Activated CD8-positive, alpha-beta memory T cell treated with anti-CD3 and anti-CD28 coated beads, Interleukin-2, amount 10 ng/mL, durations not matched to agents 7 days and 5 days (primary cell): ENCODE measurements at regions not wholly inside any gene's neighbourhood (a gene's known extent, or its start where the extent isn't known, plus 50 kb on each side); places are given as distances from the start of the nearest gene placed in this dataset.

ENCODE experiments used
- ATAC-seq: fragments of 150-1000 bp; cut with Tn5 transposase; one replicate; pipeline ENCODE4 v1.10.0; 2021; ENCODE audit warnings: moderate library complexity
- CTCF ChIA-PET: fragments of 350-600 bp; sonication (Branson Sonifier 250); formaldehyde crosslinking; loops from one replicate; lab custom pipeline; 2021; ENCODE audit warnings: antibody characterized with exemption; lab: Charles Lee
- DNase-seq: peaks from one replicate; pipeline ENCODE4 v3.0.0-alpha.2; 2020
- H3K27ac Mint-ChIP-seq: one replicate; pipeline ENCODE4 v1.8.0; 2021; ENCODE audit warnings: mild to moderate bottlenecking, mixed read lengths
- H3K27me3 Mint-ChIP-seq: one replicate; pipeline ENCODE4 v1.8.0; 2021; ENCODE audit warnings: mixed read lengths
- H3K36me3 Mint-ChIP-seq: one replicate; pipeline ENCODE4 v1.8.0; 2021; ENCODE audit warnings: mild to moderate bottlenecking, mixed read lengths
- H3K4me1 Mint-ChIP-seq: one replicate; pipeline ENCODE4 v1.8.0; 2021; ENCODE audit warnings: mixed read lengths
- H3K4me3 Mint-ChIP-seq: one replicate; pipeline ENCODE4 v1.8.0; 2021; ENCODE audit warnings: mild to moderate bottlenecking, moderate library complexity, mixed read lengths
- H3K9me3 Mint-ChIP-seq: one replicate; pipeline ENCODE4 v1.8.0; 2022; ENCODE audit warnings: low read depth, mixed read lengths

GRCh38 chr3:135622656-135623055, 342.9 kb upstream of the PPP2R3A start:
- no peak overlapping the region for H3K27ac Mint-ChIP-seq
- no peaks in the 10 kb centered on the region for H3K27me3 Mint-ChIP-seq
- H3K9me3 Mint-ChIP-seq = no peaks in the 10 kb centered on the region
- CTCF ChIA-PET = no interaction called here
- H3K36me3 Mint-ChIP-seq = no peaks in the 10 kb centered on the region
- no peak for ATAC-seq
- no peak overlapping the region for H3K4me3 Mint-ChIP-seq
- DNase-seq = no peak
- H3K4me1 Mint-ChIP-seq = no peaks in the 10 kb centered on the region

GRCh38 chr3:135623558-135623957, 342.0 kb upstream of the PPP2R3A start:
- Mint-ChIP-seq H3K27me3 (no peaks in the 10 kb centered on the region), H3K9me3 (no peaks in the 10 kb centered on the region), H3K36me3 (no peaks in the 10 kb centered on the region), H3K27ac (no peak overlapping the region), H3K4me3 (no peak overlapping the region), H3K4me1 (no peaks in the 10 kb centered on the region)
- CTCF ChIA-PET = no interaction called here
- no peak for ATAC-seq
- no peak for DNase-seq

GRCh38 chr3:135627057-135627456, 338.5 kb upstream of the PPP2R3A start:
- Mint-ChIP-seq H3K36me3 (no peaks in the 10 kb centered on the region), H3K27me3 (no peaks in the 10 kb centered on the region), H3K9me3 (no peaks in the 10 kb centered on the region), H3K27ac (no peak overlapping the region), H3K4me3 (no peak overlapping the region), H3K4me1 (no peaks in the 10 kb centered on the region)
- CTCF ChIA-PET = no interaction called here
- DNase-seq (no peak), ATAC-seq (no peak)

- Mint-ChIP-seq H3K36me3 (no peaks in the 10 kb centered on the region), H3K27me3 (no peaks in the 10 kb centered on the region), H3K27ac (no peak overlapping the region), H3K4me3 (no peak overlapping the region), H3K9me3 (no peaks in the 10 kb centered on the region), H3K4me1 (no peaks in the 10 kb centered on the region)
- DNase-seq (no peak), ATAC-seq (no peak)
- CTCF ChIA-PET = no interaction called here
These were observed 335.7 kb upstream of the PPP2R3A start for GRCh38 chr3:135629701-135630408.

GRCh38 chr3:135632556-135633065, 332.9 kb upstream of the PPP2R3A start:
- H3K4me3 Mint-ChIP-seq = no peak overlapping the region
- H3K4me1 Mint-ChIP-seq = no peaks in the 10 kb centered on the region
- no peak for DNase-seq
- CTCF ChIA-PET = no interaction called here
- H3K27ac Mint-ChIP-seq = no peak overlapping the region
- ATAC-seq = no peak
- no peaks in the 10 kb centered on the region for H3K36me3 Mint-ChIP-seq
- no peaks in the 10 kb centered on the region for H3K27me3 Mint-ChIP-seq
- H3K9me3 Mint-ChIP-seq = peaks cover 2% of the 10 kb centered on the region

- no peak for DNase-seq
- CTCF ChIA-PET = no interaction called here
- no peaks in the 10 kb centered on the region for H3K4me1 Mint-ChIP-seq
- no peak for ATAC-seq
- no peak overlapping the region for H3K27ac Mint-ChIP-seq
- no peaks in the 10 kb centered on the region for H3K36me3 Mint-ChIP-seq
- no peak overlapping the region for H3K4me3 Mint-ChIP-seq
- no peaks in the 10 kb centered on the region for H3K27me3 Mint-ChIP-seq
- H3K9me3 Mint-ChIP-seq = peaks cover 2% of the 10 kb centered on the region
These were observed 332.4 kb upstream of the PPP2R3A start for GRCh38 chr3:135633078-135633477.

- Mint-ChIP-seq H3K9me3 (peaks cover 2% of the 10 kb centered on the region), H3K27me3 (no peaks in the 10 kb centered on the region), H3K4me3 (no peak overlapping the region), H3K4me1 (no peaks in the 10 kb centered on the region), H3K27ac (no peak overlapping the region), H3K36me3 (no peaks in the 10 kb centered on the region)
- no peak for DNase-seq
- ATAC-seq = no peak
- CTCF ChIA-PET = no interaction called here
These were observed 328.9 kb upstream of the PPP2R3A start for GRCh38 chr3:135636596-135636995.

- Mint-ChIP-seq H3K4me3 (no peak overlapping the region), H3K27ac (no peak overlapping the region), H3K4me1 (no peaks in the 10 kb centered on the region), H3K9me3 (peaks cover 2% of the 10 kb centered on the region), H3K27me3 (no peaks in the 10 kb centered on the region), H3K36me3 (no peaks in the 10 kb centered on the region)
- no peak for ATAC-seq
- DNase-seq = no peak
- CTCF ChIA-PET = no interaction called here
These were observed 328.5 kb upstream of the PPP2R3A start for GRCh38 chr3:135637013-135637412.

- ATAC-seq (no peak), DNase-seq (no peak)
- Mint-ChIP-seq H3K27me3 (no peaks in the 10 kb centered on the region), H3K4me3 (no peak overlapping the region), H3K4me1 (no peaks in the 10 kb centered on the region), H3K9me3 (no peaks in the 10 kb centered on the region), H3K36me3 (no peaks in the 10 kb centered on the region), H3K27ac (no peak overlapping the region)
- CTCF ChIA-PET = no interaction called here
These were observed 323.8 kb upstream of the PPP2R3A start for GRCh38 chr3:135641761-135642160.

- Mint-ChIP-seq H3K4me3 (no peak overlapping the region), H3K9me3 (no peaks in the 10 kb centered on the region), H3K36me3 (no peaks in the 10 kb centered on the region), H3K27me3 (no peaks in the 10 kb centered on the region), H3K27ac (no peak overlapping the region), H3K4me1 (no peaks in the 10 kb centered on the region)
- CTCF ChIA-PET = no interaction called here
- no peak for ATAC-seq
- no peak for DNase-seq
These were observed 320.0 kb upstream of the PPP2R3A start for GRCh38 chr3:135645541-135645940.

GRCh38 chr3:135646873-135647272, 318.7 kb upstream of the PPP2R3A start:
- CTCF ChIA-PET = no interaction called here
- H3K9me3 Mint-ChIP-seq = peaks cover 2% of the 10 kb centered on the region
- H3K4me3 Mint-ChIP-seq = no peak overlapping the region
- H3K4me1 Mint-ChIP-seq = no peaks in the 10 kb centered on the region
- H3K36me3 Mint-ChIP-seq = no peaks in the 10 kb centered on the region
- DNase-seq (no peak), ATAC-seq (no peak)
- no peak overlapping the region for H3K27ac Mint-ChIP-seq
- H3K27me3 Mint-ChIP-seq = no peaks in the 10 kb centered on the region

GRCh38 chr3:135649361-135649760, 316.2 kb upstream of the PPP2R3A start:
- CTCF ChIA-PET = no interaction called here
- no peaks in the 10 kb centered on the region for H3K4me1 Mint-ChIP-seq
- no peaks in the 10 kb centered on the region for H3K36me3 Mint-ChIP-seq
- no peak overlapping the region for H3K4me3 Mint-ChIP-seq
- no peak for DNase-seq
- no peak for ATAC-seq
- H3K9me3 Mint-ChIP-seq = peaks cover 2% of the 10 kb centered on the region
- H3K27me3 Mint-ChIP-seq = no peaks in the 10 kb centered on the region
- no peak overlapping the region for H3K27ac Mint-ChIP-seq

- H3K4me3 Mint-ChIP-seq = no peak overlapping the region
These were observed 315.2 kb upstream of the PPP2R3A start for GRCh38 chr3:135650309-135650708.

GRCh38 chr3:135652388-135652787, 313.1 kb upstream of the PPP2R3A start:
- Mint-ChIP-seq H3K27ac (no peak overlapping the region), H3K36me3 (no peaks in the 10 kb centered on the region), H3K4me1 (no peaks in the 10 kb centered on the region), H3K4me3 (no peak overlapping the region), H3K27me3 (no peaks in the 10 kb centered on the region), H3K9me3 (peaks cover 2% of the 10 kb centered on the region)
- DNase-seq (no peak), ATAC-seq (no peak)
- CTCF ChIA-PET = no interaction called here

More at GRCh38 chr3:135650309-135650708, 315.2 kb upstream of the PPP2R3A start:
- no peaks in the 10 kb centered on the region for H3K36me3 Mint-ChIP-seq
- CTCF ChIA-PET = no interaction called here
- no peaks in the 10 kb centered on the region for H3K27me3 Mint-ChIP-seq
- no peak for ATAC-seq
- DNase-seq = no peak
- no peak overlapping the region for H3K27ac Mint-ChIP-seq
- peaks cover 2% of the 10 kb centered on the region for H3K9me3 Mint-ChIP-seq
- no peaks in the 10 kb centered on the region for H3K4me1 Mint-ChIP-seq
